GM12878 (cell line): ENCODE measurements at regions not wholly inside any gene's neighbourhood (a gene's known extent, or its start where the extent isn't known, plus 50 kb on each side); places are given as distances from the start of the nearest gene placed in this dataset.

Experiments used
- ATF2 ChIP-seq: IDR thresholded peaks from 2 replicates; pipeline ENCODE4 v1.6.1; 2012; ENCODE audit warnings: low read length, inconsistent platforms
- CUX1 ChIP-seq: IDR thresholded peaks from 2 replicates; pipeline ENCODE4 v1.6.1; 2012; ENCODE audit warnings: improper control_type of control experiment, low read depth, low read length; ENCODE audit not compliant: insufficient replicate concordance
- ESRRA ChIP-seq: IDR thresholded peaks from 2 replicates; pipeline ENCODE4 v1.6.1; 2012; ENCODE audit warnings: mild to moderate bottlenecking, low read length, improper control_type of control experiment
- MAX ChIP-seq: IDR thresholded peaks from 2 replicates; pipeline ENCODE4 v1.6.1; 2012; ENCODE audit warnings: low read depth, low read length, improper control_type of control experiment
- NFIC ChIP-seq: IDR thresholded peaks from 2 replicates; pipeline ENCODE4 v1.6.1; 2012; ENCODE audit warnings: low read depth, mild to moderate bottlenecking, inconsistent platforms, low read length, moderate library complexity
- NFYA ChIP-seq: IDR thresholded peaks from 2 replicates; pipeline ENCODE4 v1.6.1; 2011; ENCODE audit warnings: low read depth, mild to moderate bottlenecking, low read length, improper control_type of control experiment, borderline replicate concordance
- ZNF24 ChIP-seq: fragments of 450-650 bp; IDR thresholded peaks from 2 replicates; pipeline ENCODE4 v1.6.1; 2017; ENCODE audit warnings: antibody characterized with exemption, mild to moderate bottlenecking

DNA sequence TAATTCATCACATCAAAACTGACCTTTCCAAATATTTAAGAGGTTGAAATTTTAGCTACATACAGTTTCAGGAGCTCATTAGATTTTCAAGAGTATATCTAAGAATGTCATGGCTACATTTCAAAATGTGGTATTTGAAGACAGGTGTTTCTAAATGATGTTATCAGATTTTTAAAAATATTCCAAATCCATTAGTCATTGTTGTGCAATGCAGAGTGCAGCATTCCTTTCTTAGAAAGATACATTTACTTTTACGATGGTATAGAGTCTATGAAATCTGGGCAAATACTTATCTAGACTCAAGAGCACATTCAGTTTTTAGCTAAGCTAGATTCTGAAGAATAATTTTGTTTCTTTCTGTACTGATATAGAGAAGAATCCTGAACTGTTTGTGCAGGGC is 230.3 kb downstream of the CHRM3 start (continued):
- TF ChIP-seq CUX1 (no peak), ESRRA (no peak), MAX (no peak), ZNF24 (no peak), ATF2 (no peak), NFYA (no peak), NFIC (no peak)
